ENCODE measurements at regions not wholly inside any gene's neighbourhood (a gene's known extent, or its start where the extent isn't known, plus 50 kb on each side); places are given as distances from the start of the nearest gene placed in this dataset.

GRCh38 chr6:130679684-130680083, 147.5 kb upstream of the SMLR1 start:
- TF ChIP-seq, protein P1, sequence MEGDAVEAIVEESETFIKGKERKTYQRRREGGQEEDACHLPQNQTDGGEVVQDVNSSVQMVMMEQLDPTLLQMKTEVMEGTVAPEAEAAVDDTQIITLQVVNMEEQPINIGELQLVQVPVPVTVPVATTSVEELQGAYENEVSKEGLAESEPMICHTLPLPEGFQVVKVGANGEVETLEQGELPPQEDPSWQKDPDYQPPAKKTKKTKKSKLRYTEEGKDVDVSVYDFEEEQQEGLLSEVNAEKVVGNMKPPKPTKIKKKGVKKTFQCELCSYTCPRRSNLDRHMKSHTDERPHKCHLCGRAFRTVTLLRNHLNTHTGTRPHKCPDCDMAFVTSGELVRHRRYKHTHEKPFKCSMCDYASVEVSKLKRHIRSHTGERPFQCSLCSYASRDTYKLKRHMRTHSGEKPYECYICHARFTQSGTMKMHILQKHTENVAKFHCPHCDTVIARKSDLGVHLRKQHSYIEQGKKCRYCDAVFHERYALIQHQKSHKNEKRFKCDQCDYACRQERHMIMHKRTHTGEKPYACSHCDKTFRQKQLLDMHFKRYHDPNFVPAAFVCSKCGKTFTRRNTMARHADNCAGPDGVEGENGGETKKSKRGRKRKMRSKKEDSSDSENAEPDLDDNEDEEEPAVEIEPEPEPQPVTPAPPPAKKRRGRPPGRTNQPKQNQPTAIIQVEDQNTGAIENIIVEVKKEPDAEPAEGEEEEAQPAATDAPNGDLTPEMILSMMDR (IDR thresholded peaks at IDR 0.05; ENCODE audit: low read depth, low read length) = no peak
- Histone ChIP-seq H3K4me3 (ENCODE audit: low read depth, low read length) (no peak overlapping the region), H3K4me1 (no peaks in the 10 kb centered on the region), H3K27me3 (no peaks in the 10 kb centered on the region), H3K36me3 (no peaks in the 10 kb centered on the region), H3K9me3 (no peaks in the 10 kb centered on the region)
- DNase-seq = no peak

GRCh38 chr6:130680116-130680515, 147.1 kb upstream of the SMLR1 start:
- Histone ChIP-seq H3K36me3 (no peaks in the 10 kb centered on the region), H3K4me3 (ENCODE audit: low read depth, low read length) (no peak overlapping the region), H3K9me3 (no peaks in the 10 kb centered on the region), H3K4me1 (no peaks in the 10 kb centered on the region), H3K27me3 (no peaks in the 10 kb centered on the region)
- no peak for DNase-seq
- TF ChIP-seq, protein P1 (IDR thresholded peaks at IDR 0.05; ENCODE audit: low read depth, low read length) = no peak

GRCh38 chr6:130681028-130681427, 146.2 kb upstream of the SMLR1 start:
- TF ChIP-seq, protein P1 (IDR thresholded peaks at IDR 0.05; ENCODE audit: low read depth, low read length) = no peak
- Histone ChIP-seq H3K27me3 (no peaks in the 10 kb centered on the region), H3K4me3 (ENCODE audit: low read depth, low read length) (no peak overlapping the region), H3K9me3 (no peaks in the 10 kb centered on the region; the same call in 1 of the 2 replicates), H3K36me3 (no peaks in the 10 kb centered on the region), H3K4me1 (no peaks in the 10 kb centered on the region)
- no peak for DNase-seq

DNA sequence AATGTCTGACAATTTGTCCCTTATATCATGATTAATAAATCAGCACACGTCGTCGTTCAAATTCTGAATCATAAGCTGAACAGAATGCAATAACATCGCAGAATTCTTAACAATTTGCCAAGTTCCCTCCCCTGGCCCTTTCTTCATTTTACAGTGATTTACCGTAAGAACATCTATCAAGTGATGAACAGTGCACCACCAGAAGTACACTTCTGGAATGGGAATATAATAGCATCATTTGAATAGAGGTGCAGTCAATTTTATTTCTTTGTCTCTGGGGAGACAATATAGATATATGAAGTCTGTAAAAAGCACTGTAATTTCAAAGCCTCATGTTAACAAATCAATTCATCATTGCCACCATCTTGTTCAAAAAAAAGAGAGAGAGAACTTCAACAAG, 145.1 kb upstream of the SMLR1 start:
- Histone ChIP-seq H3K36me3 (no peaks in the 10 kb centered on the region), H3K9me3 (no peaks in the 10 kb centered on the region; the same call in 1 of the 2 replicates), H3K4me1 (no peaks in the 10 kb centered on the region), H3K4me3 (ENCODE audit: low read depth, low read length) (no peak overlapping the region), H3K27me3 (no peaks in the 10 kb centered on the region)
- TF ChIP-seq, protein P1 (IDR thresholded peaks at IDR 0.05; ENCODE audit: low read depth, low read length) = no peak
- DNase-seq = no peak

GRCh38 chr6:130683761-130684517, 143.3 kb upstream of the SMLR1 start:
- Histone ChIP-seq H3K36me3 (no peaks in the 10 kb centered on the region), H3K4me3 (ENCODE audit: low read depth, low read length) (no peak overlapping the region), H3K9me3 (no peaks in the 10 kb centered on the region; the same call in 1 of the 2 replicates), H3K27me3 (no peaks in the 10 kb centered on the region), H3K4me1 (no peaks in the 10 kb centered on the region)
- TF ChIP-seq, protein P1 (IDR thresholded peaks at IDR 0.05; ENCODE audit: low read depth, low read length) = no peak
- no peak for DNase-seq

- no peaks in the 10 kb centered on the region for H3K4me1 ChIP-seq
Observed at GRCh38 chr6:130692659-130693058, 134.5 kb upstream of the SMLR1 start.

More at GRCh38 chr6:130692659-130693058, 134.5 kb upstream of the SMLR1 start:
- Histone ChIP-seq H3K9me3 (no peaks in the 10 kb centered on the region), H3K4me3 (ENCODE audit: low read depth, low read length) (no peak overlapping the region), H3K36me3 (no peaks in the 10 kb centered on the region), H3K27me3 (no peaks in the 10 kb centered on the region)
- DNase-seq = no peak
- TF ChIP-seq, protein P1 (IDR thresholded peaks at IDR 0.05; ENCODE audit: low read depth, low read length) = no peak
